H9 (cell line): ENCODE measurements at regions not wholly inside any gene's neighbourhood (a gene's known extent, or its start where the extent isn't known, plus 50 kb on each side); places are given as distances from the start of the nearest gene placed in this dataset.

ENCODE experiments used
- DNase-seq: peaks from one replicate; pipeline ENCODE4 v3.0.0-alpha.2; 2017
- H2AFZ ChIP-seq: one replicate; pipeline ENCODE4 v1.6.1; 2013; ENCODE audit warnings: mild to moderate bottlenecking, low read length, control low read depth, moderate library complexity
- H2AK5ac ChIP-seq: 2 replicates; pipeline ENCODE4 v1.6.1; 2013; ENCODE audit warnings: low read length, control low read depth, mixed read lengths; ENCODE audit not compliant: insufficient read length
- H2BK120ac ChIP-seq: one replicate; pipeline ENCODE4 v1.6.1; 2013; ENCODE audit warnings: low read depth, mild to moderate bottlenecking, low read length, control low read depth, inconsistent platforms; ENCODE audit not compliant: poor library complexity, severe bottlenecking
- H2BK12ac ChIP-seq: 2 replicates; pipeline ENCODE4 v1.6.1; 2013; ENCODE audit warnings: low read length, control low read depth, mixed read lengths, low read depth; ENCODE audit not compliant: insufficient read length
- H2BK15ac ChIP-seq: 2 replicates; pipeline ENCODE4 v1.6.1; 2013; ENCODE audit warnings: low read depth, low read length, control low read depth
- H2BK20ac ChIP-seq: one replicate; pipeline ENCODE4 v1.6.1; 2013; ENCODE audit warnings: low read depth, mild to moderate bottlenecking, low read length, control low read depth, inconsistent platforms; ENCODE audit not compliant: poor library complexity, severe bottlenecking
- H2BK5ac ChIP-seq: 2 replicates; pipeline ENCODE4 v1.6.1; 2013; ENCODE audit warnings: low read length, control low read depth, mixed read lengths; ENCODE audit not compliant: insufficient read length
- H3K14ac ChIP-seq: 2 replicates; pipeline ENCODE4 v1.6.1; 2013; ENCODE audit warnings: low read length, control low read depth; ENCODE audit not compliant: insufficient read depth
- H3K18ac ChIP-seq: 2 replicates; pipeline ENCODE4 v1.6.1; 2013; ENCODE audit warnings: low read depth, mild to moderate bottlenecking, mixed read lengths, low read length, control low read depth; ENCODE audit not compliant: insufficient read length
- H3K23ac ChIP-seq: 2 replicates; pipeline ENCODE4 v1.6.1; 2013; ENCODE audit warnings: low read length, control low read depth, mixed read lengths, low read depth; ENCODE audit not compliant: insufficient read length
- H3K23me2 ChIP-seq: 2 replicates; pipeline ENCODE4 v1.6.1; 2013; ENCODE audit warnings: low read depth, mild to moderate bottlenecking, mixed read lengths, low read length, control low read depth; ENCODE audit not compliant: insufficient read length, poor library complexity, severe bottlenecking
- H3K27ac ChIP-seq: 2 replicates; pipeline ENCODE4 v1.5.1; 2013; ENCODE audit warnings: low read length, control low read depth, mixed read lengths, low read depth; ENCODE audit not compliant: insufficient read length
- H3K27me3 ChIP-seq: 2 replicates; pipeline ENCODE4 v1.6.1; 2013; ENCODE audit warnings: low read length, control low read depth, inconsistent platforms; ENCODE audit not compliant: insufficient read depth
- H3K4ac ChIP-seq: 2 replicates; pipeline ENCODE4 v1.6.1; 2013; ENCODE audit warnings: low read depth, mild to moderate bottlenecking, control low read depth, inconsistent platforms, low read length, moderate library complexity
- H3K4me1 ChIP-seq: 2 replicates; pipeline ENCODE4 v1.6.1; 2013; ENCODE audit warnings: low read length, control low read depth, inconsistent platforms; ENCODE audit not compliant: insufficient read depth
- H3K4me2 ChIP-seq: 2 replicates; pipeline ENCODE4 v1.6.1; 2013; ENCODE audit warnings: low read length, control low read depth, mixed read lengths; ENCODE audit not compliant: insufficient read length, insufficient read depth
- H3K56ac ChIP-seq: 2 replicates; pipeline ENCODE4 v1.6.1; 2013; ENCODE audit warnings: low read depth, mild to moderate bottlenecking, mixed read lengths, low read length, control low read depth; ENCODE audit not compliant: insufficient read length
- H3K79me1 ChIP-seq: 2 replicates; pipeline ENCODE4 v1.6.1; 2013; ENCODE audit warnings: low read depth, mild to moderate bottlenecking, moderate library complexity, low read length, control low read depth, inconsistent platforms; ENCODE audit not compliant: insufficient read depth, poor library complexity, severe bottlenecking
- H3K79me2 ChIP-seq: 2 replicates; pipeline ENCODE4 v1.6.1; 2013; ENCODE audit warnings: low read length, control low read depth, inconsistent platforms; ENCODE audit not compliant: insufficient read depth
- H3K9ac ChIP-seq: 2 replicates; pipeline ENCODE4 v1.6.1; 2013; ENCODE audit warnings: low read length, control low read depth, mixed read lengths; ENCODE audit not compliant: insufficient read length; ENCODE audit errors: extremely low read depth
- H3K9me3 ChIP-seq: one replicate; pipeline ENCODE4 v1.6.1; 2013; ENCODE audit warnings: low read depth, low read length, inconsistent platforms; ENCODE audit not compliant: control insufficient read depth
- H3T11ph ChIP-seq: one replicate; pipeline ENCODE4 v1.6.1; 2013; ENCODE audit warnings: mild to moderate bottlenecking, low read length, control low read depth, inconsistent platforms
- H4K20me1 ChIP-seq: one replicate; pipeline ENCODE4 v1.6.1; 2013; ENCODE audit not compliant: control insufficient read depth, insufficient read length, insufficient read depth
- H4K5ac ChIP-seq: 2 replicates; pipeline ENCODE4 v1.6.1; 2013; ENCODE audit warnings: low read depth, mild to moderate bottlenecking, mixed read lengths, low read length, control low read depth; ENCODE audit not compliant: insufficient read length
- H4K8ac ChIP-seq: replicated peaks from 2 replicates; pipeline ENCODE4 v1.6.1; 2013; ENCODE audit warnings: low read length, control low read depth, mixed read lengths, low read depth; ENCODE audit not compliant: insufficient read length
- H4K91ac ChIP-seq: 2 replicates; pipeline ENCODE4 v1.6.1; 2013; ENCODE audit warnings: low read depth, mild to moderate bottlenecking, moderate library complexity, mixed read lengths, low read length, control low read depth; ENCODE audit not compliant: insufficient read length
- H3K27ac Mint-ChIP-seq, 3 experiments: 2 replicates in 2 of 3; 3 replicates in 1 of 3; pipeline ENCODE4 v1.8.0; 2020 to 2021; ENCODE audit warnings: mixed read lengths in 3 of 3, mild to moderate bottlenecking in 1 of 3, moderate library complexity in 1 of 3
- H3K27me3 Mint-ChIP-seq: 2 replicates; pipeline ENCODE4 v1.8.0; 2021; ENCODE audit warnings: low read depth, mild to moderate bottlenecking, moderate library complexity, mixed read lengths
- H3K36me3 Mint-ChIP-seq, 3 experiments: 2 replicates in 2 of 3; 3 replicates in 1 of 3; pipeline ENCODE4 v1.8.0; 2020 to 2021; ENCODE audit warnings: low read depth in 3 of 3, mixed read lengths in 3 of 3; ENCODE audit not compliant: insufficient read depth in 1 of 3
- H3K4me1 Mint-ChIP-seq, 2 experiments: 2 replicates each; pipeline ENCODE4 v1.8.0; 2020; ENCODE audit warnings: mixed read lengths in 2 of 2
- H3K4me3 Mint-ChIP-seq, 2 experiments: 2 replicates in 1 of 2; 3 replicates in 1 of 2; pipeline ENCODE4 v1.8.0; 2020 to 2021; ENCODE audit warnings: mild to moderate bottlenecking in 2 of 2, mixed read lengths in 2 of 2, moderate library complexity in 1 of 2
- H3K9me3 Mint-ChIP-seq, 2 experiments: 2 replicates in 1 of 2; 3 replicates in 1 of 2; pipeline ENCODE4 v1.8.0; 2020; ENCODE audit warnings: mild to moderate bottlenecking in 2 of 2, mixed read lengths in 2 of 2, moderate library complexity in 1 of 2
- WGBS: extraction: QIAGEN DNeasy Blood & Tissue Kit; methylation state at CpG from one replicate; pipeline ENCODE4 v1.1.7; 2013; ENCODE audit warnings: missing lambda C conversion rate, low lambda C conversion rate, mixed read lengths; ENCODE audit not compliant: insufficient read length; ENCODE audit errors: extremely low coverage; 5-methylcytosine and 5-hydroxymethylcytosine counted together
- TF ChIP-seq, protein P1 (sequence below): fragments of 200-600 bp; sonication (generic); conservative IDR thresholded peaks from 3 replicates; pipeline ENCODE4 v1.8.0; 2021; ENCODE audit warnings: antibody characterized with exemption, mild to moderate bottlenecking

DNA sequence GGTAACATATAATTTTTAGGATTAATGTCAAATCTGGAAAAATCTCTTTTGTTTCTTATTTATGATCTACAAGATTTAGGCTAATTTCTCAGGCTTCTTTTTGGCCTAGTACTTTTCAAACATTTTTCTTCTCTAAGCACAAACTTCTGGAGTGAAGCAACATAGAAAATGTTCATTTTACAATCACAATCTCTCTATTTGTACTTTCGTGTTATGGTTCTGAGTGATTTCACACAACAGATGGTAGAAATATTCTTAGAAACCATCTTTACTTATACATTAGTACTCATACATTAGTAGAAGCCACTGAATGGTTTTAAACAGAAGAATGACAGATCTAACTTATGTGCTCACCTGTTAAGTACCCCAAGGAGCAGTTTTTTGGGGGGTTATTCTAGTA lies 106.3 kb upstream of the ANO3 start:
- no peak overlapping the region for H3K27ac Mint-ChIP-seq
- no peaks in the 10 kb centered on the region for H3K27me3 ChIP-seq

More for the DNA sequence above, 106.3 kb upstream of the ANO3 start:
- no peak overlapping the region for H3K23ac ChIP-seq
- no peak overlapping the region for H3K56ac ChIP-seq
- DNase-seq: no peak
- H3K14ac ChIP-seq: no peak overlapping the region
- no peak overlapping the region for H2BK12ac ChIP-seq
- no peak overlapping the region for H2BK15ac ChIP-seq
- H2BK20ac ChIP-seq: no peak overlapping the region
- H3K27me3 Mint-ChIP-seq: no peaks in the 10 kb centered on the region
- no peak overlapping the region for H4K5ac ChIP-seq
- no peaks in the 10 kb centered on the region for H3K9me3 ChIP-seq
- H3K79me1 ChIP-seq: no peaks in the 10 kb centered on the region
- no peak overlapping the region for H3K4me2 ChIP-seq
- H3K23me2 ChIP-seq: no peaks in the 10 kb centered on the region
- H3K18ac ChIP-seq: no peak overlapping the region
- no CpG with 5 or more reads among the region's 1 CpG for WGBS
- TF ChIP-seq, protein P1, sequence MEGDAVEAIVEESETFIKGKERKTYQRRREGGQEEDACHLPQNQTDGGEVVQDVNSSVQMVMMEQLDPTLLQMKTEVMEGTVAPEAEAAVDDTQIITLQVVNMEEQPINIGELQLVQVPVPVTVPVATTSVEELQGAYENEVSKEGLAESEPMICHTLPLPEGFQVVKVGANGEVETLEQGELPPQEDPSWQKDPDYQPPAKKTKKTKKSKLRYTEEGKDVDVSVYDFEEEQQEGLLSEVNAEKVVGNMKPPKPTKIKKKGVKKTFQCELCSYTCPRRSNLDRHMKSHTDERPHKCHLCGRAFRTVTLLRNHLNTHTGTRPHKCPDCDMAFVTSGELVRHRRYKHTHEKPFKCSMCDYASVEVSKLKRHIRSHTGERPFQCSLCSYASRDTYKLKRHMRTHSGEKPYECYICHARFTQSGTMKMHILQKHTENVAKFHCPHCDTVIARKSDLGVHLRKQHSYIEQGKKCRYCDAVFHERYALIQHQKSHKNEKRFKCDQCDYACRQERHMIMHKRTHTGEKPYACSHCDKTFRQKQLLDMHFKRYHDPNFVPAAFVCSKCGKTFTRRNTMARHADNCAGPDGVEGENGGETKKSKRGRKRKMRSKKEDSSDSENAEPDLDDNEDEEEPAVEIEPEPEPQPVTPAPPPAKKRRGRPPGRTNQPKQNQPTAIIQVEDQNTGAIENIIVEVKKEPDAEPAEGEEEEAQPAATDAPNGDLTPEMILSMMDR: no peak
- no peak overlapping the region for H3K9ac ChIP-seq
- peaks cover 0 to 11% (median 4%) of the 10 kb centered on the region in 3 experiments; a peak in 3 of 7 replicates for H3K36me3 Mint-ChIP-seq
- H3K79me2 ChIP-seq: no peaks in the 10 kb centered on the region
- no peak overlapping the region for H2BK120ac ChIP-seq
- no peak overlapping the region for H3T11ph ChIP-seq
- H3K4me3 Mint-ChIP-seq: no peak overlapping the region
- H4K20me1 ChIP-seq: no peaks in the 10 kb centered on the region
- H2AFZ ChIP-seq: no peak overlapping the region
- H3K4ac ChIP-seq: no peak overlapping the region
- no peaks in the 10 kb centered on the region for H3K4me1 Mint-ChIP-seq
- no peak overlapping the region for H2BK5ac ChIP-seq
- H2AK5ac ChIP-seq: no peak overlapping the region
- H4K91ac ChIP-seq: no peak overlapping the region
- peaks cover 4 to 9% of the 10 kb centered on the region in 2 experiments for H3K9me3 Mint-ChIP-seq
- H4K8ac ChIP-seq: no peak overlapping the region
- H3K4me1 ChIP-seq: no peaks in the 10 kb centered on the region
- H3K27ac ChIP-seq: no peak overlapping the region
